SHP77 (cell line): ENCODE measurements at regions not wholly inside any gene's neighbourhood (a gene's known extent, or its start where the extent isn't known, plus 50 kb on each side); places are given as distances from the start of the nearest gene placed in this dataset.
"Not testable (repeated sequence)": the region's sequence is repeated elsewhere in the genome, so short reads cannot be mapped to it uniquely, and the experiment has no call there.

Source experiments
- DNase-seq, 2 experiments: peaks; one replicate each; lab custom pipeline; 2025; lab: John Stamatoyannopoulos, UW

DNA sequence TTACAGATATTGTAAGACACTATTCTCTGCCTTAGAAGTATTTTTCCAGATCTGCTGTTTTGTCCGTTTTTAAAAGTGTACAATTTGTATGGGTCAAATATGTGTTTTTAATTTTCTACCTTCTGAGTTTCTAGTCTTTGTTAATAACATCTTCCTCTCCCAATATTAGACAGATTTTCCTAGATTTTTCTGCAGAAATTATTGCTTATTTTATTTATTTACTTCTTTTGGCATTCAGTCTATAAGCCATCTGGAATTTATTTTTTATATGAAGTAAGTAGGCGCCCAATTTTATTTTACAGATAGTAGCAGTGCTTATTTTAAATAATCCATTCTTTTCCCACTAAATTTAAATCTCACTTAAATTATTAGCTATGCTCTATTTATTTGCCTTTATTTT, 103.1 kb upstream of the PLEKHG1 start:
- no peak for DNase-seq

DNA sequence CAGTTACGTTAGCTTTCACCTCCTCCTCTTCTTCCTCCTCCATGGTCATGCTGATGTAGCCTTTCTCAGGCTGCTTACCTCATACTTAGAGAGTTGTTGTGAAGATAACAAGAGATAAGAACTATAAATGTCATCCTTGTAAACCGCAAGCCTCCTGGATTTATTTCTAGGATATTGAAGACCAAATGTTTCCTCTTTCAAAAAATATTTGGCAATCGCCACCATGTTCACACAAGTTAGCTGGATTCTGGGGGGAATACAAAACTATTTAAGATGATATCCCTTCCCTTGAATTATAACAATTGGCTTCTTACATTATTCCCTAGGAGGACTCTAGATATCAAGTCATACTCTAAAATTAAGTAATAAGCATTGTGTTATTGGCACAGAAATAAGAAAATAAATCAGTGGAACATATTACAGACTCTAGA, 99.8 kb upstream of the PLEKHG1 start:
- DNase-seq, result no peak

DNA sequence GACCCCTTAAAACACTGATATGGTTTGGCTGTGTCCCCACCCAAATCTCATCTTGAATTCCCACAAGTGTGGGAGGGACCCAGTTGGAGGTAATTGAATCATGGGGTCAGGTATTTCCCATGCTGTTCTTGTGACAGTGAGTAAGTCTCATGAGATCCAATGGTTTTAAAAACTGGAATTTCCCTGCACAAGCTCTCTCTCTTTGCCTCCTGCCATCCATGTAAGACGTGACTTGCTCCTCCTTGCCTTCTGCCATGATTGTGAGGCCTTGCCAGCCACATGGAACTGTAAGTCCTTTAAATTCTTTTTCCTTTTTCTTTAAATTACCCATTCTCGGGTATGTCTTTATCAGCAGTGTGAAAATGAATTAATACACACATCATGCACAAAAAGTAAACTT, 99.1 kb upstream of the PLEKHG1 start:
- not testable (repeated sequence) for DNase-seq

DNA sequence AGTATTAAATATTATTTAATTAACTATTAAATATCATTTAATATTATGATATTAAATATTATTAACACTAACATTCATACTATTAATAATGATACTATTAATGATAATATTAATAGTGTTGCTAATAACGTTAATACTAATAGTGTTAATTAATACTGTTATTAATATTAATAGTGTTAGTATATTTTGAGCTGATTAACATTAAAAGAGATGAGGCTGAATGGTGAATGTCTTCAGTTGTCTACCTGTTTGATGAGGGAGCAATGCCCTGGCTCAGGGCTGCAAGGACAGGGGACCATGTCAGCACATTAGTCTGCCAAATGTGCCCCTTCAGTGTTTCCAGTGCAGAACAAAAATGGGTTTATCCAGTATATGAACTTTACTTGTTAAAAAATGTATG, 96.6 kb upstream of the PLEKHG1 start:
- DNase-seq, result no peak

DNA sequence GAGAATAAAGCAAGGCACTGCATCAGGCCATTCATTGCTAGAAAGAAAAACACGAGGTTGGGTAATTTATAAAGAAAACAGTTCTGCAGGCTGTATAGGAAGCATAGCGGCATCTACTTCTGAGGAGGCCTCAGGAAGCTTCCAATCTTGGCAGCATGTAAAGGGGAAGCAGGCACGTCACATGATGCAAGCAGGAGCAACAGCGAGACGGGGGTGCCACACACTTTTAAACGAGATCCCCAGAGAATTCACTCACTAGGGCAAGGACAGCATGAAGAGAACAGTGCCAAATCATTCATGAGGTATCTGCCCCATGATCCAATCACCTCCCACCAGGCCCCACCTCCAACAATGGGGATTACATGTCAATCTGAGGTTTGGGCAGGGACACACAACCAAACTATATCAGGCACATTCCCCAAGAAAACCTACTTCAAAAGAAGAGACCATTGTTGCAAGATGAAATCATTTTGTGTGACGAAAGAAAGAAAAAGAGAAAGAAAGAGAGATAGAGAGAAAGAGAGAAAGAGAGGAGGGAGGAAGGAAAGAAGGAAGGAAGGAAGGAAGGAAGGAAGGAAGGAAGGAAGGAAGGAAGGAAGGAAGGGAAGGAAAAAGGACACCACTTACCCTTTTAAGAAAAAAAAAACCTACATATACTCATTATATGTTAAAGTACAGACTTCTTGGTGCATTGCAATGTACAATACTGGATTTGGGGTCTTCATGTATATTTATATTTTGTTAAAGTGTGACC, 95.9 kb upstream of the PLEKHG1 start:
- no peak for DNase-seq

DNA sequence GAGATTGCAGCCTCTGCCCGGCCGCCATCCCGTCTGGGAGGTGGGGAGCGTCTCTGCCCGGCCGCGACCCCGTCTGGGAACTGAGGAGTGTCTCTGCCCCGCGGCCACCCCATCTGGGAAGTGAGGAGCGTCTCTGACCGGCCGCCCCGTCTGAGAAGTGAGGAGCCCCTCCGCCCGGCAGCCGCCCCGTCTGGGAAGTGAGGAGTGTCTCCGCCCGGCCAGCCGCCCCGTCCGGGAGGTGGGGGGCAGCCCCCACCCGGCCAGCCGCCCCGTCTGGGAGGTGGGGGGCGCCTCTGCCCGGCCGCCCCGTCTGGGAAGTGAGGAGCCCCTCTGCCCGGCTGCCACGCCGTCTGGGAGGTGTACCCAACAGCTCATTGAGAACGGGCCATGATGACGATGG, 92.3 kb upstream of the PLEKHG1 start:
- not testable (repeated sequence) for DNase-seq

DNA sequence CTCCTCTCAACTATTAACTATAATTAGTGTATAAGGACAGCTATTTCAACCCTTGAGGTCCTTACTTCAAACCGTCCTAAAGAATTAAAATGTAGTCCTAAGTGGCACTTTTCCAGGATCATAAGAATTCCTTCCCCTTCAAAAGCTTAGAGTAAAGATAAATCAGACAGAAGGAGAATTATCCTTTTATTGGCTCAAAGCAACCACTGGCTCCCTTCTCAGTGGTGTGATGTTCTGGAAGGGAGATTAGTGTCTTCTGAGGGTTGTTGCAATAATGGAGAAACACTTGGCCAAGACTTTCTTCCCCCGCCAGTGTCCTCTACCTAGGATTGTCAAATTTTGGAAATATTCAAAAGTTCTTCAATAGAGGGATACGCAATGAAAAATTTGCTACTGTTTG, 89.1 kb upstream of the PLEKHG1 start:
- DNase-seq, result no peak

DNA sequence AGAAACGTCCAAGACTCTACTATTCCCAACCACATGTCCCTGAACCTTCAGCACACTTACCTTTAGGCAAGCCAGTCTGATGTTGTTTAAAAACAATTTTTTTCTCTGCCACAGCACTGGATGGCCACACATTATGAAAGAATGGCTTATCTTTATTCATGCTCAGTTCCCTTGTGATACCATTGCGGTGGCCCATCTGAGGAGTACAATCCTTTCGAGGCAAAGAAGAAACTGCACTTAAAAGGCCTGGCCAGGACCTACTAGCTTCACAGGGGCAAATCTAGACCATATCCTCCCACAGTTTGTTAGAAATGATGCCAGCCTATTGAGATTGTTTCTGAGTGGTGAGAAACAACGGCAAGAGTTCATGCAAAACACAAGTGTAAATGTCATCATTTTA, 88.4 kb upstream of the PLEKHG1 start:
- no peak for DNase-seq

DNA sequence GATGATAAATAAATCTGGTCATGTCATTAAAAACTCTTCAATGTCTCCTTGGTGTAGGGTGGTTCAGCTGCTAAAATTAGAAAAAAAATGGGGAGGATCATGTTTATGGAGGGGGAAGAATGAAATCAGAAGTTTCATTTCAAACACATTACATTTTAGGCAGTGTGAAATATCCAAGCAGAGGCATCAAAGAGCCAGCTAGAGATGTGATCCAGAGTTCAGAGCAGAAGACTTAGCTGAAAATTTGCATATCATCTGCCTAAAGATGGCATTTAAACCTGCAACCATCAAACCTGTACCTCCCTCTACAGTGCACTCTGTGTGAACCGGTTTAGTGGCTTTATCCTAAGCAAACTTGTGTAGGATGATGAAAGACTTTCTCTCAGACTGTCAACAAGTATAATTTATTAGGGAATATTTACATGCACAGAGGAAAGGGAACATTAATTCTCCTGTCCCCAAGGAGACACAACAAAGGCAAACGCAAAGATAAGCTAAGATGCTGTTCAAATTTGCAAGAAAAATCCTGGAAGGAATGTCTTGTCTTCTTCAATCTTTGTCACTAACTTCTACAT, 84.8 kb upstream of the PLEKHG1 start:
- no peak for DNase-seq

DNA sequence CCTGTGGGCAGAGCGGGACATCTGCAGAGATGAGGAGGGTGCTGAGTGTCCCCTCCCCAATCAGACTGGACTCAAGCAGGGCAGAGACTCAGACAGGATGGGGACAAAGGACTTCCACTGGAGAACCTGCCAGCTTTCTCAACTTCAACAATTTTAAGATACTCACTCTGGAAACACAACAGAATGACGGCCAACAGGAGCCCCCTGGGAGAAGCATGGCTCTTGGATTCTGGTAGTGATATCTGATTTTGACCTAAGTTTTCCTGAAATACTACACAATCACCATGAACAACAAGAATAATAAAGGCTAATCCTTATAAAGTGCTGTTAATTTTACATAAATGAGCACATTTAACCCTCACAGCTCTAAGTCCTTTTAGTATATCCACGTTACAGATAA, 83.5 kb upstream of the PLEKHG1 start:
- no peak for DNase-seq

DNA sequence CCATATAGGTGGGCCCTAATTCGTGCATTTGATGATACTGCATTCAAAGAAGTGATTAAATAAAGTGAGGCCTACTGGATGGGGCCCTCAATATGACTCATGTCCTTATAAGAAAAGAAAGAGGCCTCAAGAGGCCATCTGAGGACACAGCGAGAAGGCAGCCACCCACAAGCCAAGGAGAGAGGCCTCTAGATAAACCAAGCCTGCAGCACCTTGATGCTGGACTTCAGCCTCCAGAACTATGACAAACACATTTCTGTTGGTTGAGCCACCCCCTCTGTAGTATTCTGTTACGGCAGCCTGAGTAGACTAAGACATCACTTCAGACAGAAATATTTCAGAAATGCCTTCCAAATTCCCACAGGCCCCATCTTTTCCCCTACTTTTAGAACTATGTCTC, 82.5 kb upstream of the PLEKHG1 start:
- no peak for DNase-seq

DNA sequence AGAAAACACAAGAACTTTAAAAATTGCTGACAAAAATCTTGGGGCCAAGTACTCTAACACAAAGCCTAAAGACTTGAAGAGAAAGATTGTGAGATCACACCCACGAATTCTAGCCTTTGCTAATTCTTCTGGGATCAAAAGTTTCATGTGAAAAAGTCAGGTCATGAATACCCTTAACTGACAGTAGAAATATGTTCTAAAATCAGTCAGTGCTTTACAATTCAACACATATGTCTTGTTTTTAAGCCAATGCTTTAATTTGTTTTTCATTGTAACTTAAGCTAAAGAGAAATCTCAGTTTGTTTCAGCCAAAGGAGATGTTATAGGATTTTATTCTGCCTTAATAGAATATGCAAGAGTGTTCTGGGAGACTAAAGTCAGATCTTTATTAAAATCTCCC, 78.2 kb upstream of the PLEKHG1 start:
- DNase-seq, result no peak

DNA sequence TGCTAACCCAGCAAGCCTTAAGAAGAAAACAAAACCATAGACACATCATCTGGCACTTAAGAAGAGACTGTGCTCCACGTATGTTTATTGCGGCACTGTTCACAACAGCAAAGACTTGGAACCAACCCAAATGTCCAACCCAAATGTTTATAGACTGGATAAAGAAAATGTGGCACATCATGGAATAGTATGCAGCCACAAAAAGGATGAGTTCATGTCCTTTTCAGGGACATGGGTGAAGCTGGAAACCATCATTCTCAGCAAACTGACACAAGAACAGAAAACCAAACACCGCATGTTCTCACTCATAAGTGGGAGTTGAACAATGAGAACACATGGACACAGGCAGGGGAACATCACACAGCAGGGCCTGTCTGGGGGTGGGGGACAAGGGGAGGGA, 76.5 kb upstream of the PLEKHG1 start:
- not testable (repeated sequence) for DNase-seq

DNA sequence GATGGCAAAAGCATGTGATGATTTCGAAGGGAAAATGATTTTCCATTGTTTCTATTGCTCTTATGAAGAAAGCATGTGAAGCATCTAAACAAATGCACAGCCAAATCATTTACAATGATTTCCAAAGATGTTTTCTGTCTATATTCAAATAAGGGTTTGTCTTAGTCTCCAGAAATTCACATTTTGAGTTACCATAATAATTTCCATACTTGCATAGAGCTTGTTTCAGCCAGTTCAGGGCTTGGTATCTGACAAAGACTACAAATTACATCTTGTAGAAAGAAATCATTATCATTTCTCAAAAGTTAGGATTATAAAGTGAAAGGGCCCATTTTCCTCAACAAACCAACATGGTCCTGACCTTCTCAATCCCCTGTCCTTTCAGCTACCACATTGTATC, 74.4 kb upstream of the PLEKHG1 start:
- no peak for DNase-seq

DNA sequence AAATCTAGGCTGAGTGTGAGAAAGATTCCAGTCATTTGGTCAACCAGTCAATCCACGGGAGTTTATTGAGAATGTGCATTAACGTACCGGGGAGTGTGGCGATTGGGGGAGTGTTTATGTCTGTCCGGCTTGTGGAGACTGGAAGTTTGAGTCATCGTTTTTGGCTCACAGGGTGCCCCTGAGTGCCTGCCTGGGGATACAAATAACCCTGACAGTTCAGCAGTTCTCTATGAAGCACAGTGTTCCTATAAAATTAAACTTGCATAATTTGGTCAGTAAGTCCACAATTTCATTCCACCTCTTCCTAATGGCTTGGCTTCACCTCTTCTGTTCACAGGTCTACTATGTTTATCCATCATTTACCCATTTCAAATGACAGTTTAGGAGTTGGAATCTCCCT, 72.6 kb upstream of the PLEKHG1 start:
- no peak for DNase-seq

DNA sequence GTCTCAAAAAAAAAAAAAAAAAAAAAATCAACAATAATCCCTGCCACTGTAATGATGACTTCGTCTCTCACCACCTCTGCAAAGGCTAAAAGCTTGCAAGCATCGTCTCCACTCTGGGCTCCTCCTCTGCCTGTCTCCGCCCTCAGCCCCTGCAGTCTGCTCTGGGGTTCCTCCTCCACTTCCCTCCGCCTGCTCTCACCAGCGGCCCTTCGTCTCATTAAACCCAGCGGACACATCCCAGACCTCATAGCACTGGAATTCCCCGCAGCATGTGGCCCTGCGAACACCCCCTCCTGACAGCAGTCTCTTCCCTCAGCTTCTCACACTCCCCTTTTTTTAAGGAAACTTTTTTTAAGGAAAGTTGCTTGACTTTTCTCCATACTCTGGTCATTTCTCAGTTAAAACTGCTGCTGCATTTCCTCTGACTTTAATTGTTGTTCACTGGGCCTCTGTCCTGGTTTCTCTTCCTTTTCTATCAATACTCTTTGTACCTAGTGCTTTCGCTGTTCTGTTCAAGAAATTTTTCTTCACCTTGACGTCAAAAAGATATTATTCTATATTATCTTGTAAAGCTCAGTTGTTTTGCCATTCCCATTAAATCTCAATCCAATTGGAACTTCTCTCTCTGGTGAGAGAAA, 70.9 kb upstream of the PLEKHG1 start:
- no peak for DNase-seq

DNA sequence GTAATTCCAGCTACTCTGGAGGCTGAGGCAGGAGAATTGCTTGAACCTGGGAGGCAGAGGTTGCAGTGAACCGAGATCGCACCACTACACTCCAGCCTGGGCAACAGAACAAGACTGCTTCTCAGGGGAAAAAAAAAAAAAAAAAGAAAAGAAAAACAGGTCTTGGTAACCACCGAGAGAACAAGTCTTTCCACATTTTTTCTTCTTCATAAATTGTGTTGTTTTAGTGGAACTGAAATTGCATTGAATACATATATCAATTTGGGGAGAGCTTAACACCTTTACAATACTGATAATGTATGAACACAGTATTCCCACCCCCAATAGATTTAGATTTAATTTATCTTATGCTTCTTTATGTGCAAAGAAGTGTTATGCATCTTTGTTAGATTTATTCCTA, 70.0 kb upstream of the PLEKHG1 start:
- no peak for DNase-seq

DNA sequence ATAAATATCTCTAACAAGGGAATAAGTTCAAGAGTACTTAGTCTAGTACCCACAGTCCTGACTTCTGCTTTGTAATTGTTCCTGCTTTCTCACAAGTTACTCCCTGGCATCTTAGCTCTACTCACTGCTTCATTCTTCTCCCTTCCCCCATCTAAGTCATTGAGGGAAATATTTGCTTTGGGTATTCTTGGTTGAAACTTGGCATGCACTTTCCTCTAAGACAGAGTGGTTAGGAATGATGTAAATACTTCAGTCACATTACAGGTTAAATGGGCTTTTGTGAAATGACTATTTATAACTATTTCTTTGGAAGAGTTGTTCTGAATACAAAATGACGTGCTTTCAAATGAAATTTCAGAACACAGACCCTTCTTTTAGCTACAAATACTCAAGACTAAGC, 67.7 kb upstream of the PLEKHG1 start:
- no peak for DNase-seq

DNA sequence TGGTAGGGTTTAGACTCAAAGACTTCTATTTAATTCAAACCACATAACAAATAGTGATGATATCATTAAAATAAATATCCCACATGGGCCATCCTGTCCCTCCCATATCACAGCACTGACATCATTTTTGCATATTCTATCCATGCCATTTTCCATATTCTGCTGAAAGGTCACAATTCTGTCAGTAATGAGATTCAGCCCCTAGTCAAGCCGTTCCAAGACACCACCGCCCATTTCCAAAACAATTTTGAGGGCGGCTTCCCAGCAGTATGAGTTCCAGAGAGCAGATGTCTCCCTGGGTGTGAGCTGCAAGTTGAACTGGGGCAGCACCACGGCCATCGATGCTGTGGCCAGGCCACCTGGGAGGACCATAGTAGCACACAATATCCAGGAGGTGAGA, 65.1 kb upstream of the PLEKHG1 start:
- DNase-seq, result no peak

DNA sequence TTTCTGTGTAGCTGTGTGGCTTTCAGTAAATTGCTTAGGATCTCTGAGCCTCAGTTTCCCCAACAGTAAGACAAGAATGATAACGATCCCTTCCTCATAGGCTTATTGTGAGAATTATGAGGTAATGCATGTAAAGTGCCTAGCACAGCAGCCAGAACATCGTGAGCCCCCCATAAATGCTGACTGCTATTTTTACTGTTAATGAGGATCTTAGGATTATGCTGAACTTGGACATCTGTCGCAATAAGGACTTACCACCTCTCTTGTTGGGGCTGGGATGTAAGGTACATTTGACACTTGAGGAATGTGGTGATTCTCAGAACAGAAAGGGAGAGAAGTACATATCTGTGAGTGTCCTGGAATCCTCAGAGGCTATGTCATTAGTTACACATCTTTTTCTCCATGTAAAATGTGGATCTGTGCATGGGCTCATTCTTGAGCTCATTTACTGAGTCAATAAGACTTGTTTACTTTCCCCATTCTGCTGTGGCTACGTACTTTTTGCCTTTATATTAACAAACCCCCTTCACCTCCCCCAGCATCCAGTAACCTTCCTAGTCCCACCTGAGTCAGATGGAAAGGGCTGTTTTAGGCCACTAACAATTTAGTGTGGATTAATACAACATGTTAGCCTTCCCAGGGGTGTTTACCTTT, 64.4 kb upstream of the PLEKHG1 start:
- no peak for DNase-seq

DNA sequence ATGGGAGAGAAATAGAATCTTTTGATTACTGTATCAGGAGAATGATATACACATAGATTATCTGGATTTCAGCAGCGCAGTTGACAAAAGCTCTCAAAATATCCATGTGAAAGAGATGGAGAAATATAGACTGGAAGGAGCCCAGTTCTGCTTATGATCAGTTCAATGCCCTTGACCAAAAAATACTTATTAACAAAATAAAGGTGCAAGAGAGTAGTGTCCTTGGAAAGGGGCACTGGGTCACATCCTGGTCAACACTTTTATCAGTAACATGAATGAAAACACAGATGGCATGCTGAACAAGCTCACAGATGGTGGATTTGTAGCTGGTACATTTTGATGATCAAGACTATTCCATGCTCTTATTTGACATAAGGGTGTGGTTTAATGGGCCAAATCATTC, 63.9 kb upstream of the PLEKHG1 start:
- DNase-seq, result no peak

DNA sequence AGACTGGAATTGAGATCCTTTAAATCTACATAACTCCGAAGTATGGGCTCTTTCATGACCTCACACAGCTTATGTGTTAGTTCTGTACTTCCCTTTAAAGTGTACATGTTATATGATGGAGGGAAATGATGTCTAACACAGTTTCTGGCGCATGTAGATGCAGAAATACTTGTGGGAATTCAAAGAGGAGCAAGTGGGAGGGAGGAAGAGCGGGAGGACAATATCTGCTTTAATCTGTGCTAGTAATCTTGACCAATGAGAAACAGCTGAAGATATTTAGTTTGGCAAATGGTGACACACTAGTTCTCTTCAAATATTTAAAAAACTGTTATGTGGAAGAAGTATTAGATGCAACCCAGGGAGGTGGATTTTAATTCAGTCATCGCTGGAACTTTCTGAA, 62.9 kb upstream of the PLEKHG1 start:
- DNase-seq, result no peak

DNA sequence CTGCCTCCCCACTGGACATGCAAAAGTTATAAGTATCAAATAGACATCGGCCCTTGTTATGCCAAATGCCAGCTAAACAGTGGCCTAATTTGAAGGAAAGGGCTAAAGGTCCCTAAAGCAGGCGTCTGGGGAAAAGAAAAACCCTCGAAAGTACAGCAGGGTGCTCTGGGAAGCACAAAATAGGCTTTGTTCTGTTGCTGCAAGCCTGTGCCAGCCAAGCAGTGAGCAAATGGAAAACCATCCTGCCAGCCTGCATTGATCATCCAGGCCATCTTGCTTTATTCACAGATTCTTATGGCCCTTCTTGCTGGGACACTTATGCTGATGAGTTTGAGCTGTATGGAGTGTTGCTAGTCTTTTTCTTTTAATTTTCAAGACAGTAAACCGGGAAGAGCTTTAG, 62.2 kb upstream of the PLEKHG1 start:
- DNase-seq, result no peak
